Hepatocyte (in vitro differentiated cells): ENCODE measurements at regions not wholly inside any gene's neighbourhood (a gene's known extent, or its start where the extent isn't known, plus 50 kb on each side); places are given as distances from the start of the nearest gene placed in this dataset.

Source experiments
- EZH2 ChIP-seq: fragments of 200-600 bp; sonication (generic); IDR thresholded peaks from 2 replicates; pipeline ENCODE4 v1.6.1; 2016; ENCODE audit warnings: antibody characterized with exemption, mild to moderate bottlenecking, borderline replicate concordance
- EZH2phosphoT487 ChIP-seq: fragments of 200-600 bp; sonication (generic); IDR thresholded peaks from one replicate; pipeline ENCODE4 v1.6.1; 2018; ENCODE audit warnings: antibody characterized with exemption, mild to moderate bottlenecking, low read depth, moderate library complexity; ENCODE audit not compliant: unreplicated experiment, severe bottlenecking
- TF ChIP-seq, protein P1 (sequence below): fragments of 200-600 bp; sonication (generic); IDR thresholded peaks from 2 replicates; pipeline ENCODE4 v1.5.1; 2016; ENCODE audit warnings: antibody characterized with exemption, mild to moderate bottlenecking; ENCODE audit not compliant: poor library complexity

DNA sequence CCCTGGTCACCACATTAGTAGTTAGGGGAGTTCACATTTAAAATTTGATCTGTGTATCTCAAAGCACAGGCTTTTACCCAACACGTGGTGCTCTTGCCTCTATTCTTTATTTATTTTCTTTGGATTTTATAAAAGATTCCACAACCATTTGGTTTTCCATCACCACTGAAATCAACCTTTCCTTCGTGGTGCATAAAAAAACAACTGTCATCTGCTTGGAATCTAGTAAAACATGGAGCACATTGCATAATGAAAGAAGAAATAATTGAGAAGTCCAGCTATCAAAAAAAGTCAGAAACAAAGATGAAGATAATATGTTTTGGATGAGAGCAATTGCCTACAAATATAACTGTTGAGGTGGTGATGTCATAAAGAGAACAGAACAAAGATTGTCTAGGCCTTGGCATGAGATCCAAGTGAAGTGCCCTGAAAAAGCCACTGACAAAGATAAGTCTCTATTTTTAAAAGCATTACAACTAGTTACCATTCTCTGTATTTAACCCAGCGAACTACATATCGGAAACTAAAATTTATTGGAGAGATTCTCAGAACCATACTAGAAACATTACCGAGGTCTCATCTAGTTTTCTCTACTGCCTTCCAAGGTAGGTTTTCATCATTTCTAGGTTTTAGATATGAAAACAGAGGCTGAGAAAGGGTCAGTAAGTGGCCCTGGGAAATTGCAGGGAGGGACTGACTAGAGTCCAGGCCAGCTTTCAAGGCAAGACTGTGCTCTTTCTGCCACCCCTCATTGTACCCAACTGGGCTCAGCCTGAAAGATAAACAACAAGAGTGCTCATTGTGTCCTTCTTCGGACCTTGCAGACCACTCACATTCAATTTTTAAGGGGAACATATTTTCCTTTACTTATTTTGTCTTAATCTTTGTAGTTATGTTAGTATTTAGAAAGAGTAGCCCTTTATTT is 127.3 kb downstream of the MAD2L1 start:
- TF ChIP-seq, protein P1, sequence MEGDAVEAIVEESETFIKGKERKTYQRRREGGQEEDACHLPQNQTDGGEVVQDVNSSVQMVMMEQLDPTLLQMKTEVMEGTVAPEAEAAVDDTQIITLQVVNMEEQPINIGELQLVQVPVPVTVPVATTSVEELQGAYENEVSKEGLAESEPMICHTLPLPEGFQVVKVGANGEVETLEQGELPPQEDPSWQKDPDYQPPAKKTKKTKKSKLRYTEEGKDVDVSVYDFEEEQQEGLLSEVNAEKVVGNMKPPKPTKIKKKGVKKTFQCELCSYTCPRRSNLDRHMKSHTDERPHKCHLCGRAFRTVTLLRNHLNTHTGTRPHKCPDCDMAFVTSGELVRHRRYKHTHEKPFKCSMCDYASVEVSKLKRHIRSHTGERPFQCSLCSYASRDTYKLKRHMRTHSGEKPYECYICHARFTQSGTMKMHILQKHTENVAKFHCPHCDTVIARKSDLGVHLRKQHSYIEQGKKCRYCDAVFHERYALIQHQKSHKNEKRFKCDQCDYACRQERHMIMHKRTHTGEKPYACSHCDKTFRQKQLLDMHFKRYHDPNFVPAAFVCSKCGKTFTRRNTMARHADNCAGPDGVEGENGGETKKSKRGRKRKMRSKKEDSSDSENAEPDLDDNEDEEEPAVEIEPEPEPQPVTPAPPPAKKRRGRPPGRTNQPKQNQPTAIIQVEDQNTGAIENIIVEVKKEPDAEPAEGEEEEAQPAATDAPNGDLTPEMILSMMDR, result no peak
- TF ChIP-seq EZH2 (no peak), EZH2phosphoT487 (no peak)
